NCI-H2171 treated with DMSO at 0.1 percent for 48 hours (cell line): ENCODE measurements at regions not wholly inside any gene's neighbourhood (a gene's known extent, or its start where the extent isn't known, plus 50 kb on each side); places are given as distances from the start of the nearest gene placed in this dataset.
"Not testable (repeated sequence)": the region's sequence is repeated elsewhere in the genome, so short reads cannot be mapped to it uniquely, and the experiment has no call there.

ENCODE experiments used
- DNase-seq: peaks from one replicate; lab custom pipeline; 2025; lab: John Stamatoyannopoulos, UW

GRCh38 chr2:36058076-36058475 lies 297.5 kb upstream of the CRIM1 start:
- no peak for DNase-seq

- no peak for DNase-seq
These were observed 302.8 kb upstream of the CRIM1 start for GRCh38 chr2:36052819-36053218.

GRCh38 chr2:36044411-36044810 lies 311.2 kb upstream of the CRIM1 start:
- no peak for DNase-seq

- DNase-seq = no peak
These were observed 320.4 kb upstream of the CRIM1 start for GRCh38 chr2:36035137-36035536.

GRCh38 chr2:36032046-36032445 lies 323.5 kb upstream of the CRIM1 start:
- no peak for DNase-seq

GRCh38 chr2:36031471-36031870 lies 324.1 kb upstream of the CRIM1 start:
- DNase-seq = no peak

GRCh38 chr2:36027616-36028015 lies 328.0 kb upstream of the CRIM1 start:
- no peak for DNase-seq

GRCh38 chr2:36013064-36013463 lies 342.5 kb upstream of the CRIM1 start:
- DNase-seq = no peak

- DNase-seq = no peak
These were observed 349.1 kb upstream of the CRIM1 start for GRCh38 chr2:36006444-36006843.

GRCh38 chr2:36002941-36003340 lies 352.6 kb upstream of the CRIM1 start:
- DNase-seq = no peak

- DNase-seq = no peak
These were observed 358.1 kb upstream of the CRIM1 start for GRCh38 chr2:35997488-35997887.

- no peak for DNase-seq
These were observed 366.1 kb upstream of the CRIM1 start for GRCh38 chr2:35989503-35989902.

GRCh38 chr2:35989040-35989439 lies 366.5 kb upstream of the CRIM1 start:
- no peak for DNase-seq

- no peak for DNase-seq
These were observed 368.7 kb upstream of the CRIM1 start for GRCh38 chr2:35986871-35987270.

GRCh38 chr2:35978218-35978617 lies 377.4 kb upstream of the CRIM1 start:
- DNase-seq = no peak

- no peak for DNase-seq
These were observed 379.0 kb upstream of the CRIM1 start for GRCh38 chr2:35976611-35977010.

- DNase-seq = no peak
These were observed 381.8 kb upstream of the CRIM1 start for GRCh38 chr2:35973737-35974132.

GRCh38 chr2:35973132-35973736 lies 382.3 kb upstream of the CRIM1 start:
- DNase-seq = peak; percentile 4

GRCh38 chr2:35963824-35964223 lies 391.8 kb upstream of the CRIM1 start:
- DNase-seq = no peak

GRCh38 chr2:35963357-35963756 lies 392.2 kb upstream of the CRIM1 start:
- no peak for DNase-seq

GRCh38 chr2:35962585-35963146 lies 392.9 kb upstream of the CRIM1 start:
- DNase-seq = no peak

- no peak for DNase-seq
These were observed 395.0 kb upstream of the CRIM1 start for GRCh38 chr2:35960596-35960995.

- DNase-seq = not testable (repeated sequence)
These were observed 398.5 kb upstream of the CRIM1 start for GRCh38 chr2:35957053-35957452.

- peak; percentile 42 for DNase-seq
These were observed 409.1 kb upstream of the CRIM1 start for GRCh38 chr2:35946478-35946877.
